Activated CD8-positive, alpha-beta memory T cell treated with anti-CD3 and anti-CD28 coated beads, Interleukin-2, amount 10 ng/mL, durations not matched to agents 7 days and 5 days (primary cell): ENCODE measurements at regions not wholly inside any gene's neighbourhood (a gene's known extent, or its start where the extent isn't known, plus 50 kb on each side); places are given as distances from the start of the nearest gene placed in this dataset.
"Not testable (repeated sequence)": the region's sequence is repeated elsewhere in the genome, so short reads cannot be mapped to it uniquely, and the experiment has no call there.

Experiments
- ATAC-seq: fragments of 150-1000 bp; cut with Tn5 transposase; one replicate; pipeline ENCODE4 v1.10.0; 2021; ENCODE audit warnings: moderate library complexity
- CTCF ChIA-PET: fragments of 350-600 bp; sonication (Branson Sonifier 250); formaldehyde crosslinking; loops from one replicate; lab custom pipeline; 2021; ENCODE audit warnings: antibody characterized with exemption; lab: Charles Lee
- DNase-seq: peaks from one replicate; pipeline ENCODE4 v3.0.0-alpha.2; 2020
- H3K27ac Mint-ChIP-seq: one replicate; pipeline ENCODE4 v1.8.0; 2021; ENCODE audit warnings: mild to moderate bottlenecking, mixed read lengths
- H3K27me3 Mint-ChIP-seq: one replicate; pipeline ENCODE4 v1.8.0; 2021; ENCODE audit warnings: mixed read lengths
- H3K36me3 Mint-ChIP-seq: one replicate; pipeline ENCODE4 v1.8.0; 2021; ENCODE audit warnings: mild to moderate bottlenecking, mixed read lengths
- H3K4me1 Mint-ChIP-seq: one replicate; pipeline ENCODE4 v1.8.0; 2021; ENCODE audit warnings: mixed read lengths
- H3K4me3 Mint-ChIP-seq: one replicate; pipeline ENCODE4 v1.8.0; 2021; ENCODE audit warnings: mild to moderate bottlenecking, moderate library complexity, mixed read lengths
- H3K9me3 Mint-ChIP-seq: one replicate; pipeline ENCODE4 v1.8.0; 2022; ENCODE audit warnings: low read depth, mixed read lengths

DNA sequence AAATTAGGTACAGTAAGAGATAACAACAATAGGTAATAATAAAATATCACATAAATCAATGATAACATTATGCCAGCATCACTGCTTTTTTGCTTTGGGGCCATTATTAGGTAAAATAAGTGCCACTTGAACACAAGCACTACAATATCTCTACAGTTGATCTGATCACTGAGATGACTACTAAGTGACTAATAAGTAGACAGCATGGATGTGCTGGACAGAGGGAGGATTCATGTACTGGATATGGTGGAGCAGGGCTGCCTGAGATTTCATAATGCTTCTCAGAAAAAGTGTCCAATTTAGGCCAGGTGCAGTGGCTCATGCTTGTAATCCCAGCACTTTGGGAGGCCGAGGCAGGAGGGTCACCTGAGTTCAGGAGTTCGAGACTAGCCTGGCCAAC lies 137.8 kb upstream of the IL1RAPL2 start:
- H3K27me3 Mint-ChIP-seq: no peaks in the 10 kb centered on the region
- ATAC-seq: no peak
- H3K4me3 Mint-ChIP-seq: no peak overlapping the region
- no peak for DNase-seq
- CTCF ChIA-PET: no interaction called here
- no peaks in the 10 kb centered on the region for H3K36me3 Mint-ChIP-seq
- H3K27ac Mint-ChIP-seq: no peak overlapping the region
- no peaks in the 10 kb centered on the region for H3K4me1 Mint-ChIP-seq
- H3K9me3 Mint-ChIP-seq: no peaks in the 10 kb centered on the region

DNA sequence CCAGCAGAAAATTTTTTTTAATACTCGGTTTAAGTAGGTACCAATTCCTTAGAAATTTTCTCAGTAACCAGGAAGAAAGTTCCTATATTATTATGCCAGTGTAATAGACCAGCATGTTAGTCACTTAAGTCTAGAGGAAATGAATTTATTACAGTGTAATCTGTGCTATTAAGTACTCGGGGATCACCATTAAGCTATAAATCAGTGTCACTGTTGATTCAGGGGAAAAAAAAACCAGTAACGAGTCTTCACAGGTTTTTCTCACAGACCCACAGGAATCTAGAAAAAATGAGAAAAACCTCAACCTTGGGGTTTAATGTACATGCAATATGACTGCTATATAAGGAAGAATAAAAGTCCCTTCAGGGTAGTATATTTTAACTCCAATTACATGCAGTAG lies 138.3 kb upstream of the IL1RAPL2 start:
- Mint-ChIP-seq H3K27me3 (no peaks in the 10 kb centered on the region), H3K36me3 (no peaks in the 10 kb centered on the region), H3K27ac (no peak overlapping the region), H3K4me3 (no peak overlapping the region), H3K9me3 (no peaks in the 10 kb centered on the region), H3K4me1 (no peaks in the 10 kb centered on the region)
- no peak for ATAC-seq
- DNase-seq: no peak
- CTCF ChIA-PET: no interaction called here

DNA sequence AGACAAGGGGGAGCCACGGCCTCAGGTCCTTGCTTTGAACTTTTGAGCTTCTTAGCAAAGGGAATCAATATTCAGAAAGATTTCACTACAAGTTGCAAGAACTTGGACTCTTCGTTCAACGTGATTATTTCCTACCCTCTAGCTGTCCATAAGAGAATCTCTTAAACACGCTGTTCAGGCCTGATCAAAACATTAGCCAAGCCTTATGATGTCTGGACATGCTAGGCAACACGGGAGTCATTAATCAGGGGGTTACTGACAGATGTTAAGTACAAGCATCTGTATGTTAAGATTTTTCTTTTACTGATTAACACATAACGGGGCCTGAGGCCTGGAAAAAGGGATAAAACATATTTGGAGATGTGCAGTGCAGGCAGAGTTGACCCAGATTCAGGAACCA lies 138.9 kb upstream of the IL1RAPL2 start:
- Mint-ChIP-seq H3K36me3 (no peaks in the 10 kb centered on the region), H3K27me3 (no peaks in the 10 kb centered on the region), H3K4me1 (no peaks in the 10 kb centered on the region), H3K27ac (no peak overlapping the region), H3K9me3 (no peaks in the 10 kb centered on the region), H3K4me3 (no peak overlapping the region)
- DNase-seq (no peak), ATAC-seq (no peak)
- CTCF ChIA-PET: no interaction called here

DNA sequence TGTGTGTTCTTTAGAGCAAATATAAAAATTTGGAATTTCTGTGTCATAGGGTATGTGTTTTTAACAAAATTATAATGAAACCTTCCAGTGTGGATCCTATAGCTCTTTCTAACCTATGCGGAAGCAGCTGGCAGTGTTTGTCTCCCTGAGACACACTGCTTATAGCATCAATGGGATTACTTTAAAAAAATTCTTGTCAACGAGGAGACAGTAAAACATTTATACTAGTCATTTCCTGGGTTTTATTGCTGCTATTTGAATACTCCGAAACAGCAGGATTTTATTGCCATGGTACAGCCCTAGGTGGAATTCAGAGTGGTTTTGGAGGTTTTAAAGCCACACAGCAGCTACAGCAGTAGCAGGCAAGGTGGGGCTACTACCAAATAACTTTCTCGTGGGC lies 145.1 kb upstream of the IL1RAPL2 start:
- H3K36me3 Mint-ChIP-seq: no peaks in the 10 kb centered on the region
- H3K4me3 Mint-ChIP-seq: no peak overlapping the region
- CTCF ChIA-PET: no interaction called here
- ATAC-seq (no peak), DNase-seq (no peak)
- no peaks in the 10 kb centered on the region for H3K27me3 Mint-ChIP-seq
- H3K27ac Mint-ChIP-seq: no peak overlapping the region
- no peaks in the 10 kb centered on the region for H3K4me1 Mint-ChIP-seq
- H3K9me3 Mint-ChIP-seq: no peaks in the 10 kb centered on the region

DNA sequence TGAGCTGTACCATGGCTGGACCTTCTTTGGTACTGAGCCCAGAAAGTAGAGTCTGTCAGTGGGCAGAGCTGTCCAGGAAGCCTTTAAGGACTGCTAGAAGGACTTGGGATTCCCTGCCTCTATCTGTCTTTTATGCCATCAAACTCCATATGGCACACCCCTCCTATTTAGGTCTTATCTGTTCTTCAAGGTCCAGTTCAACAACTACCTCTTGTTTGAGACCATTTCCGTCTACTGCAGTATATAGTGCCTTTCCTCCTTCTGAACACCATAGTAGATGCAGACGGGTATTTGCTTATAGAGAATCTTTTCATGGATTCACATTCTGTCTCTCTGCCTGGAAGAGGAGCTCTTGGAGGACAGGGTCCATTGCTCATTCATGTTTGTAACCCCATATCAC lies 146.1 kb upstream of the IL1RAPL2 start:
- no peaks in the 10 kb centered on the region for H3K27me3 Mint-ChIP-seq
- no peak overlapping the region for H3K4me3 Mint-ChIP-seq
- H3K9me3 Mint-ChIP-seq: no peaks in the 10 kb centered on the region
- H3K4me1 Mint-ChIP-seq: no peaks in the 10 kb centered on the region
- ATAC-seq: no peak
- no peak for DNase-seq
- no peak overlapping the region for H3K27ac Mint-ChIP-seq
- no peaks in the 10 kb centered on the region for H3K36me3 Mint-ChIP-seq
- CTCF ChIA-PET: no interaction called here

DNA sequence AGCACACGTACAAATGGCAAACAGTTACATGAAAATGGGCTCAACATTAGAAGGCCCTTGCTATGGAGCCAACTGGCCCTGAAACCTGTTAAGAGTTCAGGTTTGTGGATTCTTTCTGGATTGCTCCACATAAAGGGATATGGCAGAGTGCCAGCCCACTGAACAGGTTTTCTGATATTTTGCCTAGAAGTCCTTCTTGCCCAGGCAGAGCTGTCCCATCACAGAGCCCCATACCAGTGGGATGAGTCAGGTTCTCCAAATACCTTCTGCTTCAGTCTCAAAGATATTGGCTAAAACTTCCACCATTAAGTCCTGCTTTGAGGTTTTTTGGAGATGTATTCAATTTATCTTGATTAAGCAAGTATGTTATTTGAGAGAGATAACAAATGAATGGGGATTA lies 146.8 kb upstream of the IL1RAPL2 start:
- Mint-ChIP-seq H3K4me3 (no peak overlapping the region), H3K4me1 (no peaks in the 10 kb centered on the region), H3K36me3 (no peaks in the 10 kb centered on the region), H3K27ac (no peak overlapping the region), H3K9me3 (no peaks in the 10 kb centered on the region), H3K27me3 (no peaks in the 10 kb centered on the region)
- ATAC-seq (no peak), DNase-seq (no peak)
- CTCF ChIA-PET: no interaction called here

DNA sequence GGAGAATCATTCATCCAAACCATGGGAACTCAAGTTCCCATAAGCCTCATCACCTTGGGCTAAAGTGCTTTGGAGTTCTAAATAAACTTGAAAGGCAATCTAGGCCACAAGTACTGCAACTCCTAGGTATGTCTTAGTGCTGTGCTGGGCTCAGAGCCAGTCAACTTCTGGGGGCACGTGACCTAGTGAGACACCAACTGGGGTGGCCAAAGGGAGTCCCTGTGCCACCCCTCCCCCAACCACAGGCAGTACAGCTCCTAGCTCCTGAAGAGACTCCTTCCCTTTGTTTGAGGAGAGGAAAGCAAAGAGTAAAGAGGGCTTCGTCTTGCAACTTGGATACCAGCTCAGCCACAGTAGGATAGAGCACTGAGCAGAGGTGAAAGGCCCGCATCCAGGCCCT lies 154.2 kb upstream of the IL1RAPL2 start:
- H3K27ac Mint-ChIP-seq: no peak overlapping the region
- no peak for ATAC-seq
- no peaks in the 10 kb centered on the region for H3K9me3 Mint-ChIP-seq
- H3K27me3 Mint-ChIP-seq: no peaks in the 10 kb centered on the region
- no peaks in the 10 kb centered on the region for H3K36me3 Mint-ChIP-seq
- no peak overlapping the region for H3K4me3 Mint-ChIP-seq
- no peak for DNase-seq
- CTCF ChIA-PET: no interaction called here
- no peaks in the 10 kb centered on the region for H3K4me1 Mint-ChIP-seq

DNA sequence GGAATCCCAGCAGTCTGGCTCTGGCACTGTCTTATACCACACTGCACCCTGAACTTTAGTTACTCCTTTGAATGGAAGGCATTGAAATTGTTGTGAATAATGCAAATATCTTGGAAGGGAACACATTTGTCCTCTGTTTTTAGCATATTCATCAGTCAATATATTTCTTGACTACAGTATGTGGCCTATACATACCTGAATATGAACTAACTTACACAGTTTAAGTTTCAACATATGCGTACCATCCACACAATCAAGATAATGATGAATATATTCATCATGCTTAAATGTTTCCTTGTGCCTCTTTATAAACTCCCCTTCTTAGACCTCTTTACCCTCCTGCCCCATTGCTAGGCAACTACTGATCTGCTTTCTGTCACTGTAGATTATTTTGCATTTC lies 145.7 kb upstream of the ESX1 start:
- Mint-ChIP-seq H3K4me1 (no peaks in the 10 kb centered on the region), H3K27me3 (no peaks in the 10 kb centered on the region), H3K4me3 (no peak overlapping the region), H3K9me3 (no peaks in the 10 kb centered on the region), H3K27ac (no peak overlapping the region), H3K36me3 (no peaks in the 10 kb centered on the region)
- DNase-seq (no peak), ATAC-seq (no peak)
- CTCF ChIA-PET: no interaction called here

DNA sequence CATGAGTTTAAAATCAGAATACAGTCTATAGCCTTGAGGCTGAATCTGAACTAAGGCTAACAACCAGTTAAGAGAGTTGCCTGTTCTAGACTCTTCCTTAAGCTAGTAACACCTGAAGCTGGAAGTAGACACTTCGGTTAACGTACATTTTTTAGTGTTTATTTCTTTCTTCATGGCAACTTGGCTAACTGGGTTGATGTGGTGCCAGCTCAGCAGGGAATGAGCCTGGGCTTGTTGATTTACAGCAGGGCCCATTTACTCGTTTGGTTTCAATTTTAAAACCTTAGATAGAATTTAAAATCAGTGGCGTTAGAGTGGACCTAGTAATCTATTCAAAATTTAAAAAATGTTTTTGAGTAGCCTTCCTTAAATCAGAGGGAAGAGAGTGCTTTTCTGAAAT lies 137.6 kb upstream of the ESX1 start:
- CTCF ChIA-PET: no interaction called here
- Mint-ChIP-seq H3K4me3 (no peak overlapping the region), H3K36me3 (no peaks in the 10 kb centered on the region), H3K27me3 (no peaks in the 10 kb centered on the region), H3K9me3 (no peaks in the 10 kb centered on the region), H3K27ac (no peak overlapping the region), H3K4me1 (no peaks in the 10 kb centered on the region)
- ATAC-seq: no peak
- DNase-seq: no peak

DNA sequence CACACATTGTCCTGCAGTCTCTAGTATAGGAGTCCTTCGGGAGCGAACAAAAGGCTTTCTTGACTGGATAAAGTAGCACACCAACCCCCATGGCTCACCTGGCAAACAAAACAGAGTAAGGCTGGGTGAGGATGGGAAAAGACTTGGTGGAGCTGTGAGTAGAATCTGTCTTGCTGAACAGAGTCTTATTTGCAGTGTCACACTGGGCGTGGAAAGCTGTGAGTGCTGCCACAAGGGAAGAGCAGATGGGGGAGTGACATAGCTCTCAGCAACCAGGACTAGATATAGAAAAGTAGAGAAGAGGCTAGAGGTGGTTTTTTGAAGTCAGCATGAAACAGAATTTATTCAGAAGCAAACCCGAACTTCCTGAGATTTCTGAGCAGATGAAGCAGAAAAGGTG lies 137.2 kb upstream of the ESX1 start:
- DNase-seq: no peak
- CTCF ChIA-PET: no interaction called here
- Mint-ChIP-seq H3K4me1 (no peaks in the 10 kb centered on the region), H3K27ac (no peak overlapping the region), H3K36me3 (no peaks in the 10 kb centered on the region), H3K9me3 (no peaks in the 10 kb centered on the region), H3K27me3 (no peaks in the 10 kb centered on the region), H3K4me3 (no peak overlapping the region)
- ATAC-seq: no peak

DNA sequence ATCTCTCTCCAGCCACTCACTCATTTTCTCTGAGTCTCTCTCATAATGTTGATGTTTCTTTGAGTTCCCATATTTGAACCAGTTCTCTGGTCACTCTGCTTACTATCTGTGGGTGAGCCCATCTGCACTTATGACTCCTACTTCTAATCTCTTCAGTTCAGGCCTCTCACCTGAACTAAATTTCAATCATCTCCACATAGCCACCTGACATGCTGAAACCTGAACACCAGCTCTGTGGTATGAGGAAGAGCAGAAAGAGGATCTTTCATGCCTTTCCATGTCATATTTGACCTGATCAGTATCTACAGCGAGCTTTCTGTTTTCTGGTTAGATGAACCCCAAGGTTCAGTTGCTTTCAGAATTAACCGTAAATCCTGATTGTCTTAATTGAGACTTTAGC lies 122.2 kb upstream of the ESX1 start:
- H3K4me3 Mint-ChIP-seq: no peak overlapping the region
- CTCF ChIA-PET: no interaction called here
- no peaks in the 10 kb centered on the region for H3K4me1 Mint-ChIP-seq
- H3K36me3 Mint-ChIP-seq: no peaks in the 10 kb centered on the region
- no peak for ATAC-seq
- H3K27me3 Mint-ChIP-seq: peaks cover 3% of the 10 kb centered on the region
- H3K27ac Mint-ChIP-seq: no peak overlapping the region
- H3K9me3 Mint-ChIP-seq: no peaks in the 10 kb centered on the region
- DNase-seq: no peak

DNA sequence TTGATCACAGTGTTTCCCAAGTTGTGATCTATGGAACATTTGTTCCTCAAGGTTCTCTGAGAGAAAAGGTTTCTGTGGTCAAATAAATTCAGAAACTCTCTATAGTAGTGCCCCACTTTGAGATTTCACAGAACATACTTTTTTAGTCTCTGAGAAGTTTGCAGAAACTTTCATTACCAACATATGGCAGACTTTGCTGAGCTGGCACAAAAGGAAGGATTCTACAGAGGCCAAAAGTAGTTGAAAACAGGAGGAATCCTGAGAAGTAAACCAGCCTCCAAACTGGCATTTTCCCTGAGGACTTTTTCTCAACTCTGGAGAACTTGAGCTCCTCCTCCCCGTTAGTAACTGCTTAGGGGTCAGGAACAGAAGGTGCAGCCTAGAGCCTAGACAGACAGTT lies 117.8 kb upstream of the ESX1 start:
- H3K36me3 Mint-ChIP-seq: no peaks in the 10 kb centered on the region
- H3K4me3 Mint-ChIP-seq: no peak overlapping the region
- DNase-seq (no peak), ATAC-seq (no peak)
- H3K27ac Mint-ChIP-seq: no peak overlapping the region
- no peaks in the 10 kb centered on the region for H3K4me1 Mint-ChIP-seq
- H3K27me3 Mint-ChIP-seq: peaks cover 3% of the 10 kb centered on the region
- H3K9me3 Mint-ChIP-seq: no peaks in the 10 kb centered on the region
- CTCF ChIA-PET: no interaction called here

DNA sequence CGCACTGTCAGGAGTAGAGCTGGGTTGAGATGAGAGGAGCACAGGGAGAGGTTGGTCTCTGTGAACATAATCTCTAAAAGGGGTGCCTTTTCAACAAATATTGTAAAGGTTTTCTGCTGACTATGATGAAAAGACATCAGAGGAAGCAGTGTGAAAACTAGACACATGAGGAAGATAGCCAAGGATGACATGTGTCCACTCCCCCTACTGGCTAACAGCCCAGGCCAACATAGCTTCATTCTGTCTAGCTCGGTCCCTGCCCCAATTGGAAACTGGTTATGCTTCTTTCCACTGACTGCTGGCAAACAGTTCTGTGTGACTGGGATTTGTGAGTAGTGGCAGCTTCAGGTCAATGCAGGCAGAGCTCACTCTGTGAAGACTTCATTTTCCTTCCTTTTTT lies 115.4 kb upstream of the ESX1 start:
- no peaks in the 10 kb centered on the region for H3K36me3 Mint-ChIP-seq
- H3K27me3 Mint-ChIP-seq: no peaks in the 10 kb centered on the region
- ATAC-seq (no peak), DNase-seq (no peak)
- CTCF ChIA-PET: no interaction called here
- H3K9me3 Mint-ChIP-seq: no peaks in the 10 kb centered on the region
- H3K27ac Mint-ChIP-seq: no peak overlapping the region
- no peaks in the 10 kb centered on the region for H3K4me1 Mint-ChIP-seq
- no peak overlapping the region for H3K4me3 Mint-ChIP-seq

DNA sequence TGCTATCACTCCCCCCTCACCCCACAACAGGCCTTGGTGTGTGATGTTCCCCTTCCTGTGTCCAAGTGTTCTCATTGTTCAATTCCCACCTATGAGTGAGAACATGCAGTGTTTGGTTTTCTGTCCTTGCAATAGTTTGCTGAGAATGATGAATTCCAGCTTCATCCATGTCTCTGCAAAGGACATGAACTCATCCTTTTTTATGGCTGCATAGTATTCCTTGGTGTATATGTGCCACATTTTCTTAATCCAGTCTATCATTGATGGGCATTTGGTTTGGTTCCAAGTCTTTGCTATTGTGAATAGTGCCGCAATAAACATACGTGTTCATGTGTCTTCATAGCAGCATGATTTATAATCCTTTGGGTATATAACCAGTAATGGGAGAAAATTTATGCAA lies 106.0 kb upstream of the ESX1 start:
- H3K36me3 Mint-ChIP-seq, ATAC-seq, H3K27me3 Mint-ChIP-seq, H3K9me3 Mint-ChIP-seq, H3K4me3 Mint-ChIP-seq, H3K4me1 Mint-ChIP-seq, DNase-seq, CTCF ChIA-PET, H3K27ac Mint-ChIP-seq: not testable (repeated sequence)

DNA sequence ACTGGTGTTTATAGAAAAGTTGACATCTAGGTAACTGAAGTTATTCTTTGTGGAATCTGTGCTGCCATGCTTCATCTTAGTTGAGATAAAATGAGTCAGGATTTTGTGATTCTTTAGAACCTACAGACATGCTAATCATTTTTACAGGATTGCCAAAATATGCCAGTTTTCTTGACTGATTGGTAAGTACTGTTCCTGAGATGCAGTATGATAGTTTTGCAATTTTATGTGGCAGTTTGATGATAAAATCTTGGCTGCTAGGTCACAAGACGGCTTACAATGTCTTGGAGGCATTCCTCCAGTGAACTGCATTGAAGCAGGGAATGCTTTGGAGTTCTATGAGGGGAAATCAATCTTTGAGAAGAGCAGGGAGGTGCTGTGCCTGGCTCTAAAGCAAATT lies 104.4 kb upstream of the ESX1 start:
- Mint-ChIP-seq H3K4me3 (no peak overlapping the region), H3K27me3 (no peaks in the 10 kb centered on the region), H3K4me1 (no peaks in the 10 kb centered on the region), H3K27ac (no peak overlapping the region), H3K36me3 (no peaks in the 10 kb centered on the region), H3K9me3 (no peaks in the 10 kb centered on the region)
- CTCF ChIA-PET: no interaction called here
- DNase-seq (no peak), ATAC-seq (no peak)
